ENCODE measurements at regions not wholly inside any gene's neighbourhood (a gene's known extent, or its start where the extent isn't known, plus 50 kb on each side); places are given as distances from the start of the nearest gene placed in this dataset.

GRCh38 chr1:185397183-185397582 lies 80.1 kb upstream of the IVNS1ABP start:
- Histone ChIP-seq H3K9me3 (no peaks in the 10 kb centered on the region), H3K27ac (no peak overlapping the region), H3K4me3 (no peak overlapping the region), H3K36me3 (no peaks in the 10 kb centered on the region), H3K4me1 (ENCODE audit: insufficient read depth) (no peaks in the 10 kb centered on the region), H3K27me3 (no peaks in the 10 kb centered on the region)
- 90 to 93% (median 90%) methylated on average over 4 of the region's 4 CpGs for WGBS, 3 donors
- DNase-seq: no peak
- intact Hi-C loops (cut with DNase I): no loop called here
- no peak for TF ChIP-seq POLR2A (IDR thresholded peaks at IDR 0.05)

- no peaks in the 10 kb centered on the region for H3K4me1 ChIP-seq (ENCODE audit: insufficient read depth)
- no peaks in the 10 kb centered on the region for H3K27me3 ChIP-seq
- WGBS, 3 donors: 48 to 72% (median 58%) methylated on average over 2 of the region's 2 CpGs
- H3K9me3 ChIP-seq: no peaks in the 10 kb centered on the region
- intact Hi-C loops (cut with DNase I): no loop called here
- H3K27ac ChIP-seq: no peak overlapping the region
- H3K36me3 ChIP-seq: no peaks in the 10 kb centered on the region
- H3K4me3 ChIP-seq: no peak overlapping the region
- DNase-seq: no peak
- TF ChIP-seq POLR2A (IDR thresholded peaks at IDR 0.05) (no peak), EP300 (IDR thresholded peaks at IDR 0.05) (no peak), CTCF (IDR thresholded peaks at IDR 0.05) (no peak)
These were observed 79.1 kb upstream of the IVNS1ABP start for GRCh38 chr1:185396126-185396525.

GRCh38 chr1:185393815-185394214 lies 76.8 kb upstream of the IVNS1ABP start:
- DNase-seq: no peak
- TF ChIP-seq EP300 (IDR thresholded peaks at IDR 0.05) (no peak), POLR2A (IDR thresholded peaks at IDR 0.05) (no peak), CTCF (IDR thresholded peaks at IDR 0.05) (no peak)
- H3K4me3 ChIP-seq: no peak overlapping the region
- no peaks in the 10 kb centered on the region for H3K36me3 ChIP-seq
- WGBS, 3 donors: 92 to 93% (median 92%) methylated on average over 2 of the region's 2 CpGs
- H3K9me3 ChIP-seq: no peaks in the 10 kb centered on the region
- no peak overlapping the region for H3K27ac ChIP-seq
- peaks cover 2% of the 10 kb centered on the region for H3K4me1 ChIP-seq (ENCODE audit: insufficient read depth)
- no peaks in the 10 kb centered on the region for H3K27me3 ChIP-seq
- intact Hi-C loops (cut with DNase I): no loop called here

GRCh38 chr1:185393205-185393604 lies 76.2 kb upstream of the IVNS1ABP start:
- intact Hi-C loops (cut with DNase I): no loop called here
- no peak overlapping the region for H3K27ac ChIP-seq
- H3K4me1 ChIP-seq (ENCODE audit: insufficient read depth): peaks cover 2% of the 10 kb centered on the region
- DNase-seq: no peak
- no peaks in the 10 kb centered on the region for H3K9me3 ChIP-seq
- 97 to 98% (median 98%) methylated on average over 4 of the region's 4 CpGs for WGBS, 3 donors
- no peak overlapping the region for H3K4me3 ChIP-seq
- no peaks in the 10 kb centered on the region for H3K27me3 ChIP-seq
- no peaks in the 10 kb centered on the region for H3K36me3 ChIP-seq
- TF ChIP-seq CTCF (IDR thresholded peaks at IDR 0.05): no peak
- TF ChIP-seq EP300 (IDR thresholded peaks at IDR 0.05): no peak
- no peak for TF ChIP-seq POLR2A (IDR thresholded peaks at IDR 0.05)

GRCh38 chr1:185388815-185389214 lies 71.8 kb upstream of the IVNS1ABP start:
- intact Hi-C loops (cut with DNase I): no loop called here
- no peak for TF ChIP-seq POLR2A (IDR thresholded peaks at IDR 0.05)
- TF ChIP-seq CTCF (IDR thresholded peaks at IDR 0.05): no peak
- TF ChIP-seq EP300 (IDR thresholded peaks at IDR 0.05): no peak
- Histone ChIP-seq H3K9me3 (no peaks in the 10 kb centered on the region), H3K4me3 (no peak overlapping the region), H3K36me3 (no peaks in the 10 kb centered on the region), H3K27ac (no peak overlapping the region), H3K27me3 (no peaks in the 10 kb centered on the region), H3K4me1 (ENCODE audit: insufficient read depth) (peaks cover 2% of the 10 kb centered on the region)
- DNase-seq: no peak
